ENCODE measurements at regions not wholly inside any gene's neighbourhood (a gene's known extent, or its start where the extent isn't known, plus 50 kb on each side); places are given as distances from the start of the nearest gene placed in this dataset.

DNA sequence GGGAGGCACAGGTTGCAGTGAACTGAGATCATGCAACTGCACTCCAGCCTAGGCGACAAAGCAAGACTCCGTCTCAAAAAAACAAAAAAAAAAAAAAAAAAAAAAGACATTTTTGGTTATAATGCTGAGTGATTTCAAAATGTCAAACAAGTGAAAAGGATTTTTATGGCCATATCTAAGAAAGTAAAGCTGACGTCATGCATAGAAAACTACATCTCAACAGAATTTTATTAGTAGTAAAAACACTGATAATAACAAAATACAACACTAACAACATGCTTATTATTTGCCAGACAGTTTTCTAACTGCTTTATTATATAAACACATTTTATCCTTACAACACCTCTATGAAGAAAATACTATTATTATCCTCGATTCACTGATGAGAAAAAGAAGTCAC lies 833.0 kb upstream of the WWC1 start:
- no peak overlapping the region for H3K27ac ChIP-seq (ENCODE audit: insufficient read depth, low read length, poor library complexity, severe bottlenecking)
- H3K27me3 ChIP-seq (ENCODE audit: control insufficient read depth, insufficient read depth, low read length) = no peaks in the 10 kb centered on the region
- no peaks in the 10 kb centered on the region for H3K9me3 ChIP-seq (ENCODE audit: control insufficient read depth in 2 of 2, low read length in 2 of 2)
- no peaks in the 10 kb centered on the region for H3K36me3 Mint-ChIP-seq
- ATAC-seq (ENCODE audit: low read depth in 2 of 2) (no peak), DNase-seq (no peak)
- no peaks in the 10 kb centered on the region for H3K36me3 ChIP-seq (ENCODE audit: control insufficient read depth, insufficient read depth, low read length)
- H3K4me3 ChIP-seq (ENCODE audit: low read depth, low read length) = no peak overlapping the region
- no peak overlapping the region for H3K27ac Mint-ChIP-seq
- H3K9me3 Mint-ChIP-seq = peaks cover 1 to 10% (median 6%) of the 10 kb centered on the region in 7 donors
- no peaks in the 10 kb centered on the region for H3K4me1 ChIP-seq (ENCODE audit: control insufficient read depth, insufficient read depth, low read length, poor library complexity, severe bottlenecking)
- no peaks in the 10 kb centered on the region for H3K4me1 Mint-ChIP-seq
- no peaks in the 10 kb centered on the region for H3K27me3 Mint-ChIP-seq
- no peak overlapping the region for H3K4me3 Mint-ChIP-seq

DNA sequence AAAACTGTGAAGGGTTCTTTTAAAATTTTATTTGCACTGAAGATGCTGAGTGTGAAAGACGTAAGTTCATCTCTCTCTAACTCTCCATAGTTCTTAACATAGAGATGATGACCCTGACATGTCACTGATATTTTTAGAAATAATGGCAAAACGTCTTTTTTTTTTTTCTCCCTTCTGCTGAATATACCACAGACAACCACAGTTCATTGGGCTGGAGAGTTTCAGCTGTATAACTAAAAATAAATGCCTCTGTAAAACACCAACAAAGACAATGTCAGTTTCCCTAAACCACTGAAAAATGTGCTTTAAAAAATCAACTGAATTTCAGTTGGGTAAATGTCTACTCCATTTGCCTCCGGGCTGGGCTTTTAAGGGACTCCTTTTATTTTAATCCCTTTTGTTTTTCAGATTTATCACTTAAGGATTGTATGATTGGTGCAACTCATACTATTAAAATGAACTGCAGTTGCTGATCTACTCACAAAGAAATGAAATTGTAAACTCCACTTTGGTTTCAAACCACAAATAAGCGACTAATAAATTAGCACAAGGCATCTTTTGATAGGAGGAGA lies 830.9 kb upstream of the WWC1 start:
- no peaks in the 10 kb centered on the region for H3K4me1 Mint-ChIP-seq

DNA sequence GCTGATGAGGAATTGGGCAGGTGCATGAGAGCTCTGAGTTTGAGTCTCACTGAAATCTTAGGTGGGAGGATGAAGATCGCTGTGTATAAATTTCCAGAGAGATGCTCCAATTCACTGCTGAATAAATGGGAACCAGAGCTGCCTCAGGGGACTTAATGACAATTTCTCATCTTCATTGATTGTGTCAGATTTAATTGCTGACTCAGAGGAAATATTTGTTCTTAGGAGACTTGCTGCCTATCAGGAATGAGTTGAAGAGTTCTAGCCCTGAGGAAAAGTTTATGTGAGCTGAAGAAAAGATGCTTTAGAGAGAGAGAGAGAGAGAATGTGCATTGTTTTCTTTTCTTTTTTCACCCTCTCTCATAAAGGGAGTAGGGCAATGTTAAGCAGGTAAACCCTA lies 827.5 kb upstream of the WWC1 start:
- no peaks in the 10 kb centered on the region for H3K36me3 ChIP-seq (ENCODE audit: control insufficient read depth, insufficient read depth, low read length)
- H3K36me3 Mint-ChIP-seq = no peaks in the 10 kb centered on the region
- peaks cover 3 to 14% (median 7%) of the 10 kb centered on the region in 7 donors for H3K9me3 Mint-ChIP-seq
- H3K4me3 Mint-ChIP-seq = no peak overlapping the region
- peaks cover 0 to 1% of the 10 kb centered on the region in 2 experiments for H3K9me3 ChIP-seq (ENCODE audit: control insufficient read depth in 2 of 2, low read length in 2 of 2)
- DNase-seq (no peak), ATAC-seq (ENCODE audit: low read depth in 2 of 2) (no peak)
- no peak overlapping the region for H3K27ac ChIP-seq (ENCODE audit: insufficient read depth, low read length, poor library complexity, severe bottlenecking)
- no peaks in the 10 kb centered on the region for H3K27me3 ChIP-seq (ENCODE audit: control insufficient read depth, insufficient read depth, low read length)
- no peaks in the 10 kb centered on the region for H3K27me3 Mint-ChIP-seq
- no peak overlapping the region for H3K4me3 ChIP-seq (ENCODE audit: low read depth, low read length)
- H3K4me1 Mint-ChIP-seq = no peaks in the 10 kb centered on the region
- no peaks in the 10 kb centered on the region for H3K4me1 ChIP-seq (ENCODE audit: control insufficient read depth, insufficient read depth, low read length, poor library complexity, severe bottlenecking)
- no peak overlapping the region for H3K27ac Mint-ChIP-seq

More for the DNA sequence above, 830.9 kb upstream of the WWC1 start:
- Mint-ChIP-seq H3K27me3 (no peaks in the 10 kb centered on the region), H3K36me3 (no peaks in the 10 kb centered on the region), H3K27ac (no peak overlapping the region), H3K9me3 (peaks cover 2 to 10% (median 6%) of the 10 kb centered on the region in 7 donors), H3K4me3 (no peak overlapping the region)
- H3K4me1 ChIP-seq (ENCODE audit: control insufficient read depth, insufficient read depth, low read length, poor library complexity, severe bottlenecking) = no peaks in the 10 kb centered on the region
- no peak overlapping the region for H3K27ac ChIP-seq (ENCODE audit: insufficient read depth, low read length, poor library complexity, severe bottlenecking)
- no peak overlapping the region for H3K4me3 ChIP-seq (ENCODE audit: low read depth, low read length)
- H3K9me3 ChIP-seq (ENCODE audit: control insufficient read depth in 2 of 2, low read length in 2 of 2) = no peaks in the 10 kb centered on the region
- DNase-seq (no peak), ATAC-seq (ENCODE audit: low read depth in 2 of 2) (no peak)
- H3K36me3 ChIP-seq (ENCODE audit: control insufficient read depth, insufficient read depth, low read length) = no peaks in the 10 kb centered on the region
- H3K27me3 ChIP-seq (ENCODE audit: control insufficient read depth, insufficient read depth, low read length) = no peaks in the 10 kb centered on the region

DNA sequence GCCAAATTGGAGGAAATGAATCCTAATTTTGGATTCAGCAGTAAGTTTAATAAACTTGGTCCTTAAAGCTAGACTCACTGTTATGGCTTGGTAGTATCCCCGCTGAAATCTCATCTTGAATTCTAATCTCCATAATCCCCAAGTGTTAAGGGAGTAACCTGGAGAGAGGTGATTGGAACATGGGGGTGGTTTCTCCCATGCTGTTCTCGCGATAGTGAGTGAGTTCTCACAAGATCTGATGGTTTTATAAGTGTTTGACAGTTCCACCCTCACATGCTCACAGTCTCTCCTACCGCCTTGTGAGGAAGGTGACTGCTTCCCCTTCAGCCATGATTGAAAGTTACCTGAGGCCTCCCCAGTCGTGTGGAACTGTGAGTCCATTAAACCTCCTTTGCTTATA lies 824.5 kb upstream of the WWC1 start:
- no peaks in the 10 kb centered on the region for H3K36me3 Mint-ChIP-seq
- no peaks in the 10 kb centered on the region for H3K27me3 Mint-ChIP-seq
- ATAC-seq (ENCODE audit: low read depth in 2 of 2) = no peak
- Histone ChIP-seq H3K27me3 (ENCODE audit: control insufficient read depth, insufficient read depth, low read length) (no peaks in the 10 kb centered on the region), H3K4me1 (ENCODE audit: control insufficient read depth, insufficient read depth, low read length, poor library complexity, severe bottlenecking) (no peaks in the 10 kb centered on the region), H3K4me3 (ENCODE audit: low read depth, low read length) (no peak overlapping the region), H3K27ac (ENCODE audit: insufficient read depth, low read length, poor library complexity, severe bottlenecking) (no peak overlapping the region), H3K36me3 (ENCODE audit: control insufficient read depth, insufficient read depth, low read length) (no peaks in the 10 kb centered on the region), H3K9me3 (ENCODE audit: control insufficient read depth in 2 of 2, low read length in 2 of 2) (peaks cover 0 to 1% of the 10 kb centered on the region in 2 experiments)
- no peak overlapping the region for H3K4me3 Mint-ChIP-seq
- no peaks in the 10 kb centered on the region for H3K4me1 Mint-ChIP-seq
- no peak overlapping the region for H3K27ac Mint-ChIP-seq
- DNase-seq = no peak
- H3K9me3 Mint-ChIP-seq = peaks cover 3 to 19% (median 9%) of the 10 kb centered on the region in 7 donors

DNA sequence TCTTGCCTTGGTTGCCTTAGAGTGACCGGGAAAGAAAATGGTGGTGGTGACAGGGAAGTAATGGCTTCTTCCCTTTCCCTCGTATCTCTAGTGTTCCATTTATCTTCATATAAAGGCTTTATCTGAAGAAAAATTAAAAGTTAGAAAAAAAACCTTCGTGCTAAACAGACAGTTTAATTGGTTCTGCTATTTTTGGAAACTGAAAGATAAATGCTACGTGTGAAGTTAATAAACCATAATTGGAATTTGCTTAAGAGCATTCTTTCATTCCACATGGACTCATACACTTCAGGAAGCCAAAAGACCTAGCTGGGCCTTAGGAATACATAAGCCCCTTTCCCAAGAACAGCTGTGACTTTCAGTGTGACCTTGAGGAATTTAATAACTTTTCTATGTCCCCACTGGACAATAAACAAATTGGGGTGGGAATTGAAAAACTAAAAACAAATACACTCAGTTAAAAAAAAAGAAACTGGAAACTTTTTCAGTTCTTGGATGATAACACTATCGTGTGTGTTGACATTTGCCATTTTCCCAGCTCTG lies 818.8 kb upstream of the WWC1 start:
- DNase-seq (no peak), ATAC-seq (ENCODE audit: low read depth in 2 of 2) (no peak)
- Histone ChIP-seq H3K27me3 (ENCODE audit: control insufficient read depth, insufficient read depth, low read length) (no peaks in the 10 kb centered on the region), H3K9me3 (ENCODE audit: control insufficient read depth in 2 of 2, low read length in 2 of 2) (no peaks in the 10 kb centered on the region), H3K4me3 (ENCODE audit: low read depth, low read length) (no peak overlapping the region), H3K27ac (ENCODE audit: insufficient read depth, low read length, poor library complexity, severe bottlenecking) (no peak overlapping the region), H3K4me1 (ENCODE audit: control insufficient read depth, insufficient read depth, low read length, poor library complexity, severe bottlenecking) (no peaks in the 10 kb centered on the region), H3K36me3 (ENCODE audit: control insufficient read depth, insufficient read depth, low read length) (no peaks in the 10 kb centered on the region)
- Mint-ChIP-seq H3K27ac (no peak overlapping the region), H3K27me3 (no peaks in the 10 kb centered on the region), H3K4me1 (no peaks in the 10 kb centered on the region), H3K4me3 (no peak overlapping the region), H3K9me3 (peaks cover 1 to 14% (median 5%) of the 10 kb centered on the region in 7 donors), H3K36me3 (no peaks in the 10 kb centered on the region)

DNA sequence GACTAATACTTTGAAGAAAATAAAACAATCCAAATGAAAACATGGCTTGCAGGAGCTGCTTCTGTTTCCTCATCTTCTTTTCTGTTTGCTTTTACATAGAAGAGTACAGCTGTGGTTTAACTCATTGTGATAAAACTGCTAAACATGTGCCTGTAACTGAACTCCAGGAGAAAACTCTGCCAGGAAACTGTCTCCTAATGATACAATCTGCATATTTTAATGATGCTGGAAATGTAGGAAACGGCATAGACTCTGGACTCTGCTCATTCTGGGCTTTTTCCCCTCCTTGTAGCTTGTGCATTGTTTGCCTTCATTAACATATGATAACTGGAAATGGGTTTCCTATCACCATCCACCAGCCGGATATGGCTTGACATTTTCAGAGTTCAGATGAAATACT lies 813.3 kb upstream of the WWC1 start:
- Mint-ChIP-seq H3K9me3 (peaks cover 0 to 22% (median 1%) of the 10 kb centered on the region in 7 donors), H3K27me3 (no peaks in the 10 kb centered on the region), H3K4me1 (no peaks in the 10 kb centered on the region), H3K4me3 (no peak overlapping the region), H3K27ac (no peak overlapping the region), H3K36me3 (no peaks in the 10 kb centered on the region)
- H3K4me3 ChIP-seq (ENCODE audit: low read depth, low read length) = no peak overlapping the region
- ATAC-seq (ENCODE audit: low read depth in 2 of 2) (no peak), DNase-seq (no peak)
- no peaks in the 10 kb centered on the region for H3K9me3 ChIP-seq (ENCODE audit: control insufficient read depth in 2 of 2, low read length in 2 of 2)
- no peaks in the 10 kb centered on the region for H3K27me3 ChIP-seq (ENCODE audit: control insufficient read depth, insufficient read depth, low read length)
- H3K27ac ChIP-seq (ENCODE audit: insufficient read depth, low read length, poor library complexity, severe bottlenecking) = no peak overlapping the region
- H3K36me3 ChIP-seq (ENCODE audit: control insufficient read depth, insufficient read depth, low read length) = no peaks in the 10 kb centered on the region
- no peaks in the 10 kb centered on the region for H3K4me1 ChIP-seq (ENCODE audit: control insufficient read depth, insufficient read depth, low read length, poor library complexity, severe bottlenecking)

DNA sequence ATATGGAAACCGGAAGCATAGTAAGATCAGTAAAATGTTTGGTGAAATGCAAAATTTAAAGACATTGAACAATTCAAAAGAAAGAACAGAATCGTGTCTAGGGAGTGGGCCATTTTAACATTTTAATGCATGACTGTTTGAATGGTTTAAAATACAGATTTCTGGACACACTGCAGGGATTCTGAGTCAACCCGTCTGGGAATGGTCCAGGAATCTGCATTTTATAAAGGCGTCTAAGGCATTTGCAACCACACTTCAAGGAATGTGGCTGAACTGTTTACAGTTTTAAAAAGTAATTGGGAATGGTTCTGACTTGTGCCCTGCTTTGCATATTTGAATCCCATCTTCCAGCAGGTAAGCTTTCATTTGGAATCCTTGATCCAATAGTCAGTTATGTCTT lies 811.7 kb upstream of the WWC1 start:
- peaks cover 0 to 24% (median 4%) of the 10 kb centered on the region in 7 donors for H3K9me3 Mint-ChIP-seq
- H3K27me3 ChIP-seq (ENCODE audit: control insufficient read depth, insufficient read depth, low read length) = no peaks in the 10 kb centered on the region
- no peaks in the 10 kb centered on the region for H3K4me1 Mint-ChIP-seq
- no peak overlapping the region for H3K4me3 ChIP-seq (ENCODE audit: low read depth, low read length)
- ATAC-seq (ENCODE audit: low read depth in 2 of 2) (no peak), DNase-seq (no peak)
- no peaks in the 10 kb centered on the region for H3K9me3 ChIP-seq (ENCODE audit: control insufficient read depth in 2 of 2, low read length in 2 of 2)
- H3K4me3 Mint-ChIP-seq = no peak overlapping the region
- H3K27ac Mint-ChIP-seq = no peak overlapping the region
- H3K36me3 Mint-ChIP-seq = no peaks in the 10 kb centered on the region
- no peaks in the 10 kb centered on the region for H3K27me3 Mint-ChIP-seq
- no peak overlapping the region for H3K27ac ChIP-seq (ENCODE audit: insufficient read depth, low read length, poor library complexity, severe bottlenecking)
- H3K36me3 ChIP-seq (ENCODE audit: control insufficient read depth, insufficient read depth, low read length) = no peaks in the 10 kb centered on the region
- no peaks in the 10 kb centered on the region for H3K4me1 ChIP-seq (ENCODE audit: control insufficient read depth, insufficient read depth, low read length, poor library complexity, severe bottlenecking)

DNA sequence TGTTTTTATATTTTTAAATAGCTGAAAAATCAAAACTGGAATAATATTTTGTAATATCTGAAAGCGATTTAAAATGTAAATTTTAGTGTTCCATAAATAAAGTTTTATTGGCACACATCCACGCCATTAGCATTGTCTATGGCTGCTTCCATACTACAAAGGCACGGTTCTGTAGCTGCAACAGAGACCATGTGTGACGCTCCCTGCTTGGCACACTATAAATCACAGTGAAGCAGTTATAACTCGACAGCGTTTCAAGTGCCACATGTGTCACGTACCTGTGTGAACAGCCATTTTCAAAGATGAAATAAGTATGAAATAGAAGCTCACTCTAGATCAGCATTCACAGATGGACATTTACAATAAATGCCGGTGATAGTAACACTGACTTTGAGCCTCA lies 810.1 kb upstream of the WWC1 start:
- Histone ChIP-seq H3K4me3 (ENCODE audit: low read depth, low read length) (no peak overlapping the region), H3K9me3 (ENCODE audit: control insufficient read depth in 2 of 2, low read length in 2 of 2) (no peaks in the 10 kb centered on the region), H3K27ac (ENCODE audit: insufficient read depth, low read length, poor library complexity, severe bottlenecking) (no peak overlapping the region), H3K27me3 (ENCODE audit: control insufficient read depth, insufficient read depth, low read length) (no peaks in the 10 kb centered on the region), H3K36me3 (ENCODE audit: control insufficient read depth, insufficient read depth, low read length) (no peaks in the 10 kb centered on the region), H3K4me1 (ENCODE audit: control insufficient read depth, insufficient read depth, low read length, poor library complexity, severe bottlenecking) (no peaks in the 10 kb centered on the region)
- H3K36me3 Mint-ChIP-seq = no peaks in the 10 kb centered on the region
- ATAC-seq (ENCODE audit: low read depth in 2 of 2) (no peak), DNase-seq (no peak)
- H3K4me1 Mint-ChIP-seq = no peaks in the 10 kb centered on the region
- H3K27me3 Mint-ChIP-seq = no peaks in the 10 kb centered on the region
- no peak overlapping the region for H3K4me3 Mint-ChIP-seq
- H3K9me3 Mint-ChIP-seq = peaks cover 0 to 22% (median 4%) of the 10 kb centered on the region in 7 donors
- no peak overlapping the region for H3K27ac Mint-ChIP-seq
